Fibroblast of skin of left biceps (primary cell): ENCODE measurements at regions not wholly inside any gene's neighbourhood (a gene's known extent, or its start where the extent isn't known, plus 50 kb on each side); places are given as distances from the start of the nearest gene placed in this dataset.
"Not testable (repeated sequence)": the region's sequence is repeated elsewhere in the genome, so short reads cannot be mapped to it uniquely, and the experiment has no call there.

Source experiments
- DNase-seq, 2 experiments: peaks; one replicate each; pipeline ENCODE4 v3.0.0-alpha.2; 2013; ENCODE audit warnings: low read depth in 2 of 2

GRCh38 chr6:19603721-19604120 lies 233.4 kb upstream of the ID4 start:
- no peak for DNase-seq

DNA sequence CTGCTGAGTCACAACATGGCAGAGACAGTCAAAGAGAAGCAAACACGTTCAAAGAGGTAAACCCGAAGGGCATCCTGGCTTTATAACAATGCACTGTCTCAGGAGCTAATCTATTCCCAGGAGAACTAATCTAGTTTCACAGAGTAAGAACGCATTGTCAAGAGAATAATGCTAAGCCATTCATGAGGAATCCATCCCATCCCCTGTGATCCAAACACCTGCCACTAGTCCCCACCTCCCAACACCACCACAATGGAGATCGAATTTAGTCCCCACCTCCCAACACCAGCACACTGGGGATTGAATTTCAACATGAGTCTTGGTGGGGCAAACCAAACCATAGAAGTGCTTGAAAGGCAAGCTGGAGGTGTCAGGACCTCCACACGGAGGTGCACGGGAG lies 231.5 kb upstream of the ID4 start:
- no peak for DNase-seq

DNA sequence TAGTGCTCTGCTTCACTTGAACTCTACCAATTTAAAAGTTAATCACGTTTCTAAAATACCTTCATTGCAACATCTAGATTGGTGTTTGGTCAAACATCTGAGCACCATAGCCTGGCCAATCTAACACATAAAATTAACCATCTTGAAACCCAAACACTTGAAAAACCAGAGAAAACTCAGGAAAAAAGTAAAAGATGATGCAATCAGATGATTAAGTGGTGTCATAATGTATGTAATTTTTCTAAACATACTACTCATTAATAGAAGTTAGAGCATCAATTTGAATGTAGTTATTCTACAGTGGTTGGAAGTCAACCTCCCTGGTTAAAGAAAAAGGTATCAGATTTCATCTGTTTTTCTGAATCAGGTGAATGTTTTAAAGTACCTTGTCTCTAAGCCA lies 228.6 kb upstream of the ID4 start:
- no peak for DNase-seq

- DNase-seq, result no peak
Measured at GRCh38 chr6:19609972-19610641, 227.1 kb upstream of the ID4 start.

GRCh38 chr6:19612672-19613466 lies 224.3 kb upstream of the ID4 start:
- DNase-seq, result not testable (repeated sequence)

GRCh38 chr6:19613678-19614077 lies 223.5 kb upstream of the ID4 start:
- no peak for DNase-seq

GRCh38 chr6:19616022-19616421 lies 221.1 kb upstream of the ID4 start:
- no peak for DNase-seq

- DNase-seq, result no peak
Measured at GRCh38 chr6:19632230-19632629, 204.9 kb upstream of the ID4 start.

- no peak for DNase-seq
Measured at GRCh38 chr6:19632786-19633185, 204.4 kb upstream of the ID4 start.

DNA sequence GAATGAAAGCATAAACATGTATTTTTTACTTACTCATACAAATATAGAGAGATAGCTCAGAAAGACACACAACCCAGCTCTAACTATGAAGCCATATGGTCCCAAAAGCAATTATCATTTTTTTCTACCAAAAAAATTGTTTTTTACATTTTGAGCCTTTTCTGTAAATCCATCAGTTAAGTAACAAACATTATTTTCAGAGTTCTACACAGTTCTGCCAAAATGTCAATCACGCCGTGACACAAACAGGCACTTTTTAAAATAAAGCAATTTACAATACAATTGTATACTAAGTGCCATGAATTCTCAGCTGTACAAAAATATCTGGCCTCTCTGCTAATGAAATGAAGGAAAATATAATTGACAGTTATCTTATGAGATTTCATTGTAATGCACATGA lies 201.4 kb upstream of the ID4 start:
- DNase-seq, result no peak

GRCh38 chr6:19637010-19637409 lies 200.2 kb upstream of the ID4 start:
- DNase-seq, result no peak

DNA sequence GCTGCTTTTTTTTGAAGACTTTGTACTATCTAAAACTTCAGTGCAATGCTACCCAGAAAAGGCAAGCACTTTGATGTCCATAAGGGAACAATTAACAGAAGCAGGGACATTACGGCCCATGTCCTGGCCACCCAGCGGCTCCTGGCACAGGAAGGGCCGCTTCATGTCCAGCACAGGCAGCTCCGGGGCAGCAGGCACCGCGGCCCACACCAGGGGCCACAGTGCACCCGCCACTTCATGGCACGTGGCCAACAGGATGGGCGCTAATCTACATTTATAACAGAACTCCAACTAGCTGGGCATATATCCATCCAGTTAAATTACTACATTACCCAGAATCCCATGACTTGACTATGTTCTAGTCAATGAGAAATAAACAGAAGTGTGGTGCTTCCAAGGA lies 198.2 kb upstream of the ID4 start:
- no peak for DNase-seq

DNA sequence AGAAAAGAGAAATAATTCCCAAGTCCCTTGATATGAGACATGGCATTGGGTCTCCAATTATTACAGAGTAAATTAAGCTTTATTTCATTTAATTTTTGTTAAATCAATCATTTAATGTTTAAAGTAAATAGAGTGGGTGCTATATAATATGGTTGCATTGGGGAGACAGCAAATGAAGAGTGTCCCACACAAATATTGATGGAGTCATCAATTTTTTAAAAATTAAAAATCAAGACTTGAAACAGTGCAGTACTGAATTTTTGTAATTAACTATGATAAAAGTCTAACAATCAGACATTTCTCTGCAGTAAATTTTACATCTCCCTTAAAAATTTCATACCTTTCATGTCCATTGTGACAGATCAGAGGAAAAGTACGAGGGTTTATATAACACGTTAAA lies 193.9 kb upstream of the ID4 start:
- no peak for DNase-seq

DNA sequence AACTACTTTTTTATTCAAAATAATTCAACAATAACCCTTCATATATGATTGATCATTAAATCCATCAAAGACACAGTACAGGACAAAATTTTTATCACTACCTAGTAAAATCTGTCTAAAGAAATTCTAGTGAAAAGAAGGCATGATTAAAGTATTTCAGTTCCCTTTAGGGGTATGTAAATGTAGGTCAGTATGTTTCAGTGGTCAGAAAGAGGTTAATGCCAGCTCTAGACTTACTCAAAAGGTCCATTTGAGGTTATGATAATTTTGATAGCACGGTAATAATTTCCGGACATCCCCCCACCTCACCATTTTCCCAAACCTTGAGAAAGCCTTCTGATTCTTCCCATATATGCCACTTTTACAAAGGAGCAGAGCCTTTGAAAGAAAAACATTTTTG lies 193.5 kb upstream of the ID4 start:
- no peak for DNase-seq

GRCh38 chr6:19655744-19656143 lies 181.4 kb upstream of the ID4 start:
- no peak for DNase-seq

DNA sequence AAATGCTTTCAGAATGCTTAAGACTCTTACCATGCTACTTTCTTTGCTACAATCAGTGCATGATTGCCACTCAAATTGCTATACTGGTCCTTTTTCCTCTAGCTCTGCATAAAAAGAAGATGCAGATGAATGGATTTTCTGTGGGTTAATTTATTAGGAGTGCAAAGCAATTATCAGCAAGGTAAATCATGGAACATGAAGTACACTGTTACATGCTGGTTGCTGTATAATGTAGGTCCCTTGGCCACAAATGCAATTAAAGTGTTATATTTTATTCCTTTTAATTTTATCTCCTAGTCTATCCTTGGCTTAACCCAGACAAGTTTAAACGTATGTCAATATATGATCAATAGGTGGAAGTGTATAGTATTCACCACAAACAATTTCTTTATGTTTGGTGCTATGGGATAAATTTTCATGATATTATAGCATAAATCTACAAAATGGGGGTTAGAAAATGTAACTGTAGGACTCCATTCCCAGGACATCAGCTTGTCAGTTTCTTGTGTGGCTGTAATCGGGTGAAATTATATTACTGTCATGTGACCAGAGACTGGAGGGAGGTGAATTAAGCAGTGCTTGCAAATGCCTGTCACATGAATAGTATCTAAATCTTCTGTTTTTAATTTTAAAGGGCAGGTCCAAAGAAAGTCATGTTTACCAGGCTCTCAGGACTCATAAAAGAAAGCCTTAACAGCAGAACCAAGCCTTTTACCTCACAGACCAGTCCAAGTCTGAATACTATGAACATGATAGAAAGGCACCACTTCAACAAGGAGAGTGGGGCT lies 176.9 kb upstream of the ID4 start:
- no peak for DNase-seq

GRCh38 chr6:19662911-19663310 lies 174.3 kb upstream of the ID4 start:
- DNase-seq, result no peak

- DNase-seq, result no peak
Measured at GRCh38 chr6:19663479-19663878, 173.7 kb upstream of the ID4 start.

DNA sequence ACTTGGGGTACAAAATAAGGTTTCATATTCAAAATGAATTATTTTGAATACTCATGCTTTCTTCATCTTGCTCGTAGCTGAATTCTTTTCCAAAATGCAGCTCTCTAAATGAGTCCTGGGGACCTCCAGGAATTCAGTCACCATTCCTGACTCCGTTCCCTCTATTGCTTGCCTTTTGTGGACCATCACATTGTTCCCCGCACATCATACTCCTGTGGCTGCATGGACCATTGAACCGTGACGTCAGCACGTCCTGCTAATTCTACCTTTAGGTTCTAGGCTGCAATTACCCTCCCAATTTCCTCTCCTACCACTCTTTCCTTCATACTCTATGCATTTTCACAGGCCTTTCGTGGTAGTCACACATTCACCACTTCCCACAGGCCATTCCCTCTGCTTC lies 173.1 kb upstream of the ID4 start:
- no peak for DNase-seq

- peak; percentile 28 to 37 for DNase-seq
Measured at GRCh38 chr6:19664878-19665612, 172.1 kb upstream of the ID4 start.

GRCh38 chr6:19665613-19665909 lies 171.6 kb upstream of the ID4 start:
- DNase-seq, result no peak

GRCh38 chr6:19668710-19669109 lies 168.5 kb upstream of the ID4 start:
- peak in 1 of 2 experiments; percentile 31 for DNase-seq
